Natural killer cell (primary cell): ENCODE measurements at regions not wholly inside any gene's neighbourhood (a gene's known extent, or its start where the extent isn't known, plus 50 kb on each side); places are given as distances from the start of the nearest gene placed in this dataset.

Experiments
- ATAC-seq, 3 donors: fragments of 150-1000 bp in 2 of 3; fragments of 200-7000 bp in 1 of 3; cut with Tn5 transposase; 1 replicate in 1 of 3; 2 replicates in 2 of 3; pipeline ENCODE4 v1.10.0; 2021; ENCODE audit warnings: mild to moderate bottlenecking in 2 of 3, moderate library complexity in 2 of 3
- DNase-seq, 2 donors: peaks; one replicate each; pipeline versions ENCODE4 v3.0.0 to v3.0.0-alpha.2; 2013 to 2021; ENCODE audit warnings: mixed read lengths in 1 of 2
- H3K27ac ChIP-seq: one replicate; pipeline ENCODE4 v1.5.1; 2013; ENCODE audit warnings: mild to moderate bottlenecking, low read length
- H3K27me3 ChIP-seq: one replicate; pipeline ENCODE4 v1.6.1; 2013; ENCODE audit warnings: low read length; ENCODE audit not compliant: control insufficient read depth, insufficient read depth
- H3K36me3 ChIP-seq: one replicate; pipeline ENCODE4 v1.6.1; 2013; ENCODE audit warnings: low read length; ENCODE audit not compliant: control insufficient read depth, insufficient read depth
- H3K4me1 ChIP-seq: one replicate; pipeline ENCODE4 v1.6.1; 2013; ENCODE audit warnings: low read length; ENCODE audit not compliant: control insufficient read depth, insufficient read depth
- H3K4me3 ChIP-seq: one replicate; pipeline ENCODE4 v1.5.1; 2013; ENCODE audit warnings: low read length
- H3K9me3 ChIP-seq: one replicate; pipeline ENCODE4 v1.6.1; 2013; ENCODE audit warnings: low read length; ENCODE audit not compliant: control insufficient read depth, insufficient read depth
- H3K27ac Mint-ChIP-seq, 2 donors: one replicate each; pipeline ENCODE4 v1.8.0; 2022; ENCODE audit warnings: mild to moderate bottlenecking in 2 of 2, mixed read lengths in 2 of 2, moderate library complexity in 1 of 2
- H3K27me3 Mint-ChIP-seq, 2 donors: one replicate each; pipeline ENCODE4 v1.8.0; 2022; ENCODE audit warnings: low read depth in 2 of 2, mixed read lengths in 2 of 2
- H3K36me3 Mint-ChIP-seq: one replicate; pipeline ENCODE4 v1.8.0; 2022; ENCODE audit warnings: mixed read lengths
- H3K4me1 Mint-ChIP-seq, 2 donors: one replicate each; pipeline ENCODE4 v1.8.0; 2022; ENCODE audit warnings: mixed read lengths in 2 of 2
- H3K4me3 Mint-ChIP-seq: one replicate; pipeline ENCODE4 v1.8.0; 2022; ENCODE audit warnings: mild to moderate bottlenecking, moderate library complexity, mixed read lengths
- H3K9me3 Mint-ChIP-seq, 2 donors: one replicate each; pipeline ENCODE4 v1.8.0; 2022; ENCODE audit warnings: mixed read lengths in 2 of 2
- WGBS: methylation state at CpG from one replicate; pipeline ENCODE4 v1.1.7; 2013; ENCODE audit warnings: missing lambda C conversion rate; ENCODE audit not compliant: insufficient coverage; 5-methylcytosine and 5-hydroxymethylcytosine counted together
- intact Hi-C: fragments of 100-400 bp; cut with micrococcal nuclease; formaldehyde crosslinking; loops from one replicate; pipeline ENCODE4 v1.14.2; 2022
- TF ChIP-seq, protein P1 (sequence below): fragments of 200-600 bp; IDR thresholded peaks from one replicate; pipeline ENCODE4 v1.8.0; 2022; ENCODE audit warnings: antibody characterized with exemption

GRCh38 chr7:49089717-49090116 lies 165.4 kb downstream of the CDC14C start:
- Mint-ChIP-seq H3K4me3 (no peak overlapping the region), H3K4me1 (no peaks in the 10 kb centered on the region), H3K9me3 (peaks cover 6 to 9% of the 10 kb centered on the region in 2 donors), H3K36me3 (no peaks in the 10 kb centered on the region), H3K27me3 (no peaks in the 10 kb centered on the region), H3K27ac (no peak overlapping the region)
- Histone ChIP-seq H3K27ac (no peak overlapping the region), H3K4me3 (no peak overlapping the region), H3K9me3 (no peaks in the 10 kb centered on the region), H3K4me1 (no peaks in the 10 kb centered on the region), H3K36me3 (no peaks in the 10 kb centered on the region), H3K27me3 (no peaks in the 10 kb centered on the region)
- DNase-seq (no peak), ATAC-seq (no peak)
- intact Hi-C loops: no loop called here
- TF ChIP-seq, protein P1, sequence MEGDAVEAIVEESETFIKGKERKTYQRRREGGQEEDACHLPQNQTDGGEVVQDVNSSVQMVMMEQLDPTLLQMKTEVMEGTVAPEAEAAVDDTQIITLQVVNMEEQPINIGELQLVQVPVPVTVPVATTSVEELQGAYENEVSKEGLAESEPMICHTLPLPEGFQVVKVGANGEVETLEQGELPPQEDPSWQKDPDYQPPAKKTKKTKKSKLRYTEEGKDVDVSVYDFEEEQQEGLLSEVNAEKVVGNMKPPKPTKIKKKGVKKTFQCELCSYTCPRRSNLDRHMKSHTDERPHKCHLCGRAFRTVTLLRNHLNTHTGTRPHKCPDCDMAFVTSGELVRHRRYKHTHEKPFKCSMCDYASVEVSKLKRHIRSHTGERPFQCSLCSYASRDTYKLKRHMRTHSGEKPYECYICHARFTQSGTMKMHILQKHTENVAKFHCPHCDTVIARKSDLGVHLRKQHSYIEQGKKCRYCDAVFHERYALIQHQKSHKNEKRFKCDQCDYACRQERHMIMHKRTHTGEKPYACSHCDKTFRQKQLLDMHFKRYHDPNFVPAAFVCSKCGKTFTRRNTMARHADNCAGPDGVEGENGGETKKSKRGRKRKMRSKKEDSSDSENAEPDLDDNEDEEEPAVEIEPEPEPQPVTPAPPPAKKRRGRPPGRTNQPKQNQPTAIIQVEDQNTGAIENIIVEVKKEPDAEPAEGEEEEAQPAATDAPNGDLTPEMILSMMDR: no peak
- WGBS: no CpG with 5 or more reads among the region's 2 CpGs

DNA sequence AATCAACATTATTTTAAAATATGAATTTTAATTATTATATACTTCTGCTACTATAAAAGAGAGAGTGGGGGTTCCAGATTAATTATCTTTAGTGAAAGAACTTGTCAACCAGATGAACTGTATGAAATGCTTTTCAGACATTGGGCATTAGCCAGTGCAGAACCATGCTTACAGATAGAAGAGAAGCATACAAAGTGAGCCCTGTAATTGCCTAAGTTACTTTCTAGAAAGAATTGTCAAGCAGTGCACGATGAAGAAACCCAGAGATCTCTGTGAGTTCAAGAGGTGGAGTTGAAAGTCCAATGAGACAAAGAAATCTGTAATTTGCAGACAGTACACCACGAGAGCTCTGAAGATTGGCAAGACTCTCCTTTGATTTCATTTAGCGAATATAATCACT lies 166.7 kb downstream of the CDC14C start:
- no peak overlapping the region for H3K4me3 Mint-ChIP-seq
- ATAC-seq (no peak), DNase-seq (no peak)
- no peaks in the 10 kb centered on the region for H3K36me3 ChIP-seq
- H3K36me3 Mint-ChIP-seq: no peaks in the 10 kb centered on the region
- peaks cover 6 to 9% of the 10 kb centered on the region in 2 donors for H3K9me3 Mint-ChIP-seq
- H3K4me3 ChIP-seq: no peak overlapping the region
- H3K27me3 Mint-ChIP-seq: no peaks in the 10 kb centered on the region
- TF ChIP-seq, protein P1: no peak
- no peaks in the 10 kb centered on the region for H3K4me1 ChIP-seq
- H3K27me3 ChIP-seq: no peaks in the 10 kb centered on the region
- H3K27ac ChIP-seq: no peak overlapping the region
- intact Hi-C loops: no loop called here
- no peaks in the 10 kb centered on the region for H3K4me1 Mint-ChIP-seq
- no peaks in the 10 kb centered on the region for H3K9me3 ChIP-seq
- WGBS: 88% methylated on average over 3 of the region's 3 CpGs
- no peak overlapping the region for H3K27ac Mint-ChIP-seq

GRCh38 chr7:49091519-49091918 lies 167.2 kb downstream of the CDC14C start:
- Mint-ChIP-seq H3K27ac (no peak overlapping the region), H3K4me1 (no peaks in the 10 kb centered on the region), H3K36me3 (no peaks in the 10 kb centered on the region), H3K27me3 (no peaks in the 10 kb centered on the region), H3K9me3 (peaks cover 6% of the 10 kb centered on the region in 2 donors), H3K4me3 (no peak overlapping the region)
- TF ChIP-seq, protein P1: no peak
- Histone ChIP-seq H3K36me3 (no peaks in the 10 kb centered on the region), H3K27ac (no peak overlapping the region), H3K4me3 (no peak overlapping the region), H3K4me1 (no peaks in the 10 kb centered on the region), H3K27me3 (no peaks in the 10 kb centered on the region), H3K9me3 (no peaks in the 10 kb centered on the region)
- intact Hi-C loops: no loop called here
- WGBS: 50% methylated on average over 1 of the region's 2 CpGs
- DNase-seq: no peak
- ATAC-seq: no peak

DNA sequence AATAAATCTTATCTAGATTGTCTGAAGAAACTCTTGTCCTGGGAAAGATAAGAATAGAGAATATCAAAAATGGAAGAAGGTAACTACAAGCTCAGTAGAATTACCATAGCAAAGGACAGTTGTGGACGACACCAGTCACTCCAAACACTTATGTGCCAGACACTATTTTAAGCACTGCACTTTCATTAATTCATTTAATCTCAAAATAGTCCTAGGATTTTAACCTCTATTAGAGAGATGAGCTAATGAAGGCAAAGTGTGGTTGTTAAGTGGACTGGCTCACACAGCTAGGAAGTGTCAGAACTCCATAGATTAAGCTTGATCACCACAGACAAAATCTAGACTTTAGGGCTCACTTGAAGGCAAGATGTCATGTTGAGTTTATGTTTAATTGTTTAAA lies 168.9 kb downstream of the CDC14C start:
- H3K4me1 ChIP-seq: no peaks in the 10 kb centered on the region
- H3K4me1 Mint-ChIP-seq: no peaks in the 10 kb centered on the region
- no peak overlapping the region for H3K27ac Mint-ChIP-seq
- DNase-seq (no peak), ATAC-seq (no peak)
- intact Hi-C loops: no loop called here
- H3K9me3 ChIP-seq: peaks cover 2% of the 10 kb centered on the region
- H3K4me3 Mint-ChIP-seq: no peak overlapping the region
- H3K27me3 ChIP-seq: no peaks in the 10 kb centered on the region
- H3K9me3 Mint-ChIP-seq: peaks cover 3 to 4% of the 10 kb centered on the region in 2 donors
- H3K27me3 Mint-ChIP-seq: no peaks in the 10 kb centered on the region
- H3K36me3 Mint-ChIP-seq: no peaks in the 10 kb centered on the region
- no peak overlapping the region for H3K27ac ChIP-seq
- WGBS: 80% methylated on average over 1 of the region's 1 CpG
- TF ChIP-seq, protein P1: no peak
- H3K36me3 ChIP-seq: no peaks in the 10 kb centered on the region
- H3K4me3 ChIP-seq: no peak overlapping the region
